ENCODE measurements at regions not wholly inside any gene's neighbourhood (a gene's known extent, or its start where the extent isn't known, plus 50 kb on each side); places are given as distances from the start of the nearest gene placed in this dataset.

- no peaks in the 10 kb centered on the region for H4K20me1 ChIP-seq (ENCODE audit: insufficient read depth)
- BruUV-seq (replicated peaks) = no TSS peak
- CTCF ChIA-PET = interaction anchor here (1.5 kb wide), 1 partner anchor 8 kb away, joined by 3 read pairs; no protein-coding TSS in a partner anchor
- no peaks in the 10 kb centered on the region for H3K79me2 ChIP-seq (ENCODE audit: insufficient read depth, low read length)
- no peaks in the 10 kb centered on the region for H3K36me3 ChIP-seq (ENCODE audit: control insufficient read depth in 1 of 2, insufficient read depth in 2 of 2, low read length in 2 of 2)
- no peak overlapping the region for H2AFZ ChIP-seq (ENCODE audit: low read depth, low read length, poor library complexity, severe bottlenecking)
- H3K9me2 ChIP-seq (ENCODE audit: insufficient read depth) = no peaks in the 10 kb centered on the region
- H3K27me3 ChIP-seq (ENCODE audit: insufficient read depth, low read length) = no peaks in the 10 kb centered on the region
- RAD21 ChIA-PET (ENCODE audit: low non-redundant PET in 1 of 2, low total read pairs in 2 of 2, uncharacterized antibody in 2 of 2, unreplicated experiment in 2 of 2) = no interaction called here
- TF ChIP-seq FOSL1 (IDR thresholded peaks at IDR 0.05; ENCODE audit: low read depth) (no peak), EZH2phosphoT487 (IDR thresholded peaks at IDR 0.05; ENCODE audit: borderline replicate concordance) (no peak), POLR2A (IDR thresholded peaks at IDR 0.05; ENCODE audit: borderline replicate concordance, extremely low read depth, insufficient read depth, insufficient read length) (no peak), EGR1 (IDR thresholded peaks at IDR 0.05; ENCODE audit: low read depth) (no peak), POLR2AphosphoS5 (IDR thresholded peaks at IDR 0.05; ENCODE audit: low read depth, low read length) (no peak), CBX3 (IDR thresholded peaks at IDR 0.05; ENCODE audit: low read depth) (no peak), SRF (IDR thresholded peaks at IDR 0.05; ENCODE audit: low read depth) (no peak), ATF3 (IDR thresholded peaks at IDR 0.05) (no peak), EZH2 (IDR thresholded peaks at IDR 0.05) (no peak), ELF1 (IDR thresholded peaks at IDR 0.05; ENCODE audit: borderline replicate concordance, low read depth) (no peak), ZFX (IDR thresholded peaks at IDR 0.05) (no peak), SIN3A (IDR thresholded peaks at IDR 0.05; ENCODE audit: low read depth) (no peak), MAX (IDR thresholded peaks at IDR 0.05) (no peak), ZBTB33 (IDR thresholded peaks at IDR 0.05; ENCODE audit: extremely low read depth, insufficient replicate concordance, low read length) (no peak), ZNF274 (IDR thresholded peaks at IDR 0.05; ENCODE audit: low read depth, low read length) (no peak), SP1 (IDR thresholded peaks at IDR 0.05; ENCODE audit: low read depth) (no peak), JUND (IDR thresholded peaks at IDR 0.05) (no peak)
- DNase-seq (ENCODE audit: low read depth, low spot score) = no peak
- POLR2A ChIA-PET = no interaction called here
- no peak overlapping the region for H3K9ac ChIP-seq (ENCODE audit: low read length)
- H3K27ac ChIP-seq (ENCODE audit: low read depth, low read length) = no peak overlapping the region
- H3K4me2 ChIP-seq (ENCODE audit: low read length) = no peak overlapping the region
- H3K4me1 ChIP-seq (ENCODE audit: control insufficient read depth in 1 of 2, insufficient read depth in 2 of 2, low read length in 2 of 2) = no peaks in the 10 kb centered on the region
- intact Hi-C loops (cut with micrococcal nuclease) = no loop called here
- no peak for ATAC-seq
- no peaks in the 10 kb centered on the region for H3K9me3 ChIP-seq (ENCODE audit: control insufficient read depth in 1 of 2, insufficient read depth in 1 of 2, low read depth in 1 of 2, low read length in 2 of 2)
- no peak overlapping the region for H3K4me3 ChIP-seq (replicated peaks in 1 of 2; ENCODE audit: low read depth in 1 of 2, low read length in 2 of 2)
Measured at GRCh38 chr13:62510906-62511655, 1095.4 kb upstream of the PCDH20 start.

All from HCT116 (cell line).